ENCODE measurements at regions not wholly inside any gene's neighbourhood (a gene's known extent, or its start where the extent isn't known, plus 50 kb on each side); places are given as distances from the start of the nearest gene placed in this dataset.

DNA sequence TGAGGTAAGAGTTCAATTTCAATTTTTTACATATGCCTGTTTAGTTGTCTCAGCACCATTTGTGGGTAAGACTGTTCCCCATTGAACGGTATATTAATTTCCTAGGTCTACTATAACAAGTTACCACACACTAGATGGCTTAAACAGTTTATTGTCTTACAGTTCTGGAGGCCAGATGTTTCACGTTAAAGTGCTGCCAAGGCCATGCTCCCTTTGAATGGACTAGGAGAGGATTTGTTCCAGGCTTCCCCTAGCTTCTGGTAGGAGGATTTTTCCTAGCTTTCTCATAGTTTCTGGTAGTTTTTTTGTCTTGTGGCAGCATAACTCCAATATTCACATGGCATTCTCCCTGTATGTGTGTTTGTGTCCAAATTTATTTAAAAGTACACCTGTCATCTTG is 149.3 kb upstream of the CYSLTR1 start:
- DNase-seq, result no peak

- no peak for DNase-seq
These were observed 129.5 kb upstream of the CYSLTR1 start for GRCh38 chrX:78456909-78457308.

DNA sequence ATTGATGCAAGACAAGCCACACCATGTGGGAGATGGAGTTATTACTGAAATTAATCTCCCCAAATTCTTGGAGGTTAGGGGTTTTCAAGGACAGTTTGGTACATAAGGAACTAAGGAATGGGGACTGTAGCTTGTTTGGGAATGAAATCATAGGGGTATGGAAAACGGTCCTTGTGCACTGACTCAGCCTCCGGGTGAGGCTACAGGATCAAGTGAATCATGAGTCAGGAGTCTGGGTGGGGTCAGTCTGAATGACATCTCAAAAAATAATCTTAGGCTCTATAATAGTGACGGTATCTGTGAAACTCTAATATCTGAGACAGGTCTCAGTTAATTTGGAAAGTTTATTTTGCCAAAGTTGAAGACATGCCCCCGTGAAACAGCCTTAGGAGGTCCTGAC is 128.5 kb upstream of the CYSLTR1 start:
- no peak for DNase-seq

- DNase-seq, result no peak
These were observed 124.9 kb upstream of the CYSLTR1 start for GRCh38 chrX:78452356-78452755.

DNA sequence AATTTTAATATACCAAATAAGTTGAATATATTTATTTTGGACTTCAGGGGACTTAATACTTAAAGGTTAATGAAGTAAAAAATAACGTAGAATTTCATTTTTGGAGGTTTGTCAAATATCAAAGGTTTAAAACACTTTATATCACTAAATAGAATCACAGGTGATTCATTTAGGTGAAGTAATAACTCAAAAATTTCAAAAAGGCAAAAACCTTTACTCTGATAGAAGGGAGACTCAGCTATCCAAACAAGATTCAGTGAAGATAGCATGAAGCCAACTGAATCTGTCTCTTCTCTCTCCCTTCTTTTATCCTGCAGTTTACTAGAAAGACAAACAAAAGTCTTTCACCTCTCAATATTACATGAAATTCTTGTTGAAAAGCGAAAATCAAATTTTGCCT is 110.2 kb upstream of the CYSLTR1 start:
- DNase-seq, result no peak

DNA sequence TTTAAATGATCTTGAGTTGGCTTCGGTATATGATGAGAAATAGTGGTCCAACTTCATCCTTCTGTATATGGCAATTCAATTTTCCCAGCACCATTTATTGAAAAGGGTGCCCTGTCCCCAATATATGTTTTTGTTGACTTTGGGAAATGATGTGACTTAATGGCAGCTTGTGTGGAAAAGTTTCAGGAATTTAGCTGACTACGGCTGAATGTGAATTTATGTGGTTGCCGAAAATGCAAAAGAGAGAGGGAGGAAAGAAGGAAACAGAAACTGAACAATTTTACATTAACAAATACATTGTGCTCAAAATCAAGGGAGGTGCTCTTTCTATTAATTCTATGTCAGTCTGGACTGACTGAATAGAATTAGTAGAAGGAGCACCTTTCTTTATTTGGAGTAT is 101.8 kb upstream of the CYSLTR1 start:
- DNase-seq, result no peak

- no peak for DNase-seq
These were observed 61.3 kb upstream of the CYSLTR1 start for GRCh38 chrX:78388663-78389062.

DNA sequence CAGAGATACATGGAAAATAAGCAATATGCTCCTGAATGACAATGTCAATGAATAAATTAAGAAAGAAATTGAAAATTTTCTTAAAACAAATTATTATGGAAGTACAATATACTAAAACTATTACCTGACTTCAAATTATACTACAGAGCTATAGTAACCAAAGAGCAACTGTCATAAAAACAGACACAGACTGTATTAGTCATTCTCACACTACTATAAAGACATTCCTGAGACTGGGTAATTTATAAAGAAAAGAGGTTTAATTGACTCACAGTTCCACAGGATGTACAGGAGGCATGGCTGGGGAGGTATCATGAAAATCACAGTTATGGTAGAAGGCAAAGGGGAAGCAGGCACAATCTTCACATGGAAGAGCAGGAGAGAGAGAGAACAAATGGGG is 60.0 kb upstream of the CYSLTR1 start:
- no peak for DNase-seq

DNA sequence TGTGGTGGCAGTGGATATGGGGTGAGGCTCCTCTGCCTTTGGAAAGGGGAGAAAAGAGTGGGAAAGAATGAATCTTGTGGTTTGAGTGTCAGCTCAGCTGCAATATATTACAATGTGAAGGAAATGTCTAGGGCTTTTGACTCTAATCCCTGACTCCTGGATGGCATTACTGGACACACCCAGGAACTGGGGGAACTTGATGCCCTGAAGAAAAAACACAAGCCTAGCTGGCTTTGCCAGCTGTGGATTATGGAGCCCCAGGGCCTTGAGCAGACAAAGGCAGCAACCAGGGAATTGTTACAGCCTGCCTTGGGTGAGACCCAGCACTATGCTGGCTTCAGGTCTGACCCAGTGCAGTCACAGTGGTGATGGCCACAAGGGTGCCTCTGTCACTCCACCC is 57.1 kb upstream of the CYSLTR1 start:
- DNase-seq, result no peak

DNA sequence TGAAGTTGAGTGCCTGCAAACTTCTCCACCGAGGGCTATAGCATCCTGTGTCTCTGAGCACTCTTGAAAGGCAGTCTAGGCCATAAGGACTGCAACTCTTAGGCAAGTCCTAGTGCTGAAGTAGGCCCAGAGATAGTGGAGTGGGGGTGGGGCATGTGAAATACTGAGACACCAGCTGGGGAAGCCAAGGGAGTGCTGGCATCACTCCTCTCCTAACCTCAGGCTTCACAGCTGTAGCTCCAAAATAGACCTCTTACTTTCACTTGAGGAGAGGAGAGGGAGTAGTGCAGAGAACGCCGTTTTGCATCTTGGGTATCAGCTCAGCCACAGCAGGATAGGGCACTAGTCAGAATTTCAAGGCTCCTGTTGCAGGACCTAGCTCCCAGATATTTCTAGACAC is 56.2 kb upstream of the CYSLTR1 start:
- no peak for DNase-seq

DNA sequence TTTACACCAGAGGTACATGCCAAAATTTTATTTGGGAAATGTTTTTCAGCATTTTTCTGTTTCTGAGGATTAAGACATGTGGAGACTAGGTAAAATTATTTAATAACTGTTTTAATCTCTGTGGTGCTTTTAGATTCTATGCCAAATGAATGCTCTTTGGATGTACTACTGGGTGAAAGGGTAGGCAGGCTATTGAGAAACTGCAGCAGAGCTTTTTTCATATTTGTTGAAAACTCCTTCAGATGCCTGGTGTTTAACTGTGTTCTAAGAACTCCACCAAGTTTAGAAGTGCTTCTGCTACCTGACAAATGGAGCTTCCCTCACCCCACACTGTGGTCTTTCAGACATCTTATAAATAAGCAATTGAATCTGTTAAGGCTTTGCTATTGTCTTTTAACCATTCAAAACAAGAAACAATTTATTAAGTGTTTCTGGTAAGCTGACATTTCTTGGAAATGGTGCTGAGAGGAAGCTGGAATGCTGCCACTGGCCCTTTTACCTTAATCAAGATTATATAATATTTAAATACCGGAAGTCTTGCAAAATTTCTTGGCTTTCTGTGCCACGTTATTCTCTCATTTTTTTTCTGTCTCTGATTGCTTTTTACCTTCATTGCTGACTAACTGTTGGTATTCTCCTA is 51.2 kb upstream of the CYSLTR1 start:
- peak; percentile 0 for DNase-seq
